ENCODE measurements at regions not wholly inside any gene's neighbourhood (a gene's known extent, or its start where the extent isn't known, plus 50 kb on each side); places are given as distances from the start of the nearest gene placed in this dataset.
A peak's percentile ranks its signal among the peaks of the same experiment; 100 is the strongest.

GRCh38 chr13:111853721-111854120 is 213.2 kb upstream of the SOX1 start:
- 38% methylated on average over 12 of the region's 12 CpGs for WGBS
- Histone ChIP-seq H3K9ac (ENCODE audit: low read depth in 1 of 2, low read length in 2 of 2) (no peak overlapping the region), H3K4me3 (ENCODE audit: low read depth in 1 of 3, low read length in 3 of 3) (no peak overlapping the region), H3K27me3 (ENCODE audit: control insufficient read depth in 4 of 4, insufficient read depth in 4 of 4, low read length in 3 of 4) (no peaks in the 10 kb centered on the region), H3K36me3 (ENCODE audit: control insufficient read depth in 4 of 4, insufficient read depth in 3 of 4, low read depth in 1 of 4, low read length in 3 of 4) (no peaks in the 10 kb centered on the region), H3K4me1 (ENCODE audit: control insufficient read depth in 4 of 4, insufficient read depth in 4 of 4, low read length in 3 of 4) (no peaks in the 10 kb centered on the region), H3K27ac (ENCODE audit: low read depth in 1 of 2, low read length in 2 of 2) (no peak overlapping the region), H3K9me3 (ENCODE audit: control insufficient read depth in 4 of 4, low read length in 3 of 4) (no peaks in the 10 kb centered on the region)
- no peak for TF ChIP-seq TAF1 (conservative IDR thresholded peaks at IDR 0.05)
- DNase-seq (ENCODE audit: low spot score) = peak; percentile 14

GRCh38 chr13:111854403-111854802 is 212.5 kb upstream of the SOX1 start:
- DNase-seq (ENCODE audit: low spot score) = peak; percentile 21
- Histone ChIP-seq H3K9me3 (ENCODE audit: control insufficient read depth in 4 of 4, low read length in 3 of 4) (no peaks in the 10 kb centered on the region), H3K36me3 (ENCODE audit: control insufficient read depth in 4 of 4, insufficient read depth in 3 of 4, low read depth in 1 of 4, low read length in 3 of 4) (no peaks in the 10 kb centered on the region), H3K4me1 (ENCODE audit: control insufficient read depth in 4 of 4, insufficient read depth in 4 of 4, low read length in 3 of 4) (no peaks in the 10 kb centered on the region), H3K4me3 (ENCODE audit: low read depth in 1 of 3, low read length in 3 of 3) (no peak overlapping the region), H3K27ac (ENCODE audit: low read depth in 1 of 2, low read length in 2 of 2) (no peak overlapping the region), H3K9ac (ENCODE audit: low read depth in 1 of 2, low read length in 2 of 2) (no peak overlapping the region), H3K27me3 (ENCODE audit: control insufficient read depth in 4 of 4, insufficient read depth in 4 of 4, low read length in 3 of 4) (no peaks in the 10 kb centered on the region)
- 58% methylated on average over 13 of the region's 13 CpGs for WGBS
- TF ChIP-seq FOXA2 (IDR thresholded peaks at IDR 0.05) (no peak), NR2F2 (IDR thresholded peaks at IDR 0.05) (no peak), GABPA (IDR thresholded peaks at IDR 0.05 in 1 of 2, conservative IDR thresholded peaks at IDR 0.05 in 1 of 2) (no peak), RAD21 (IDR thresholded peaks at IDR 0.05) (no peak), EGR1 (IDR thresholded peaks at IDR 0.05; ENCODE audit: low read depth in 2 of 2) (no peak), JUND (IDR thresholded peaks at IDR 0.05) (no peak), HNF4A (conservative IDR thresholded peaks at IDR 0.05) (no peak), MAX (IDR thresholded peaks at IDR 0.05) (no peak)

GRCh38 chr13:111855191-111855590 is 211.8 kb upstream of the SOX1 start:
- TF ChIP-seq HNF4G (IDR thresholded peaks at IDR 0.05) = no peak
- TF ChIP-seq TAF1 (conservative IDR thresholded peaks at IDR 0.05) = no peak
- TF ChIP-seq RXRA (IDR thresholded peaks at IDR 0.05) = no peak
- TF ChIP-seq JUND (IDR thresholded peaks at IDR 0.05) = no peak
- TF ChIP-seq FOXA2 (IDR thresholded peaks at IDR 0.05) = no peak
- no peaks in the 10 kb centered on the region for H3K27me3 ChIP-seq (ENCODE audit: control insufficient read depth in 4 of 4, insufficient read depth in 4 of 4, low read length in 3 of 4)

GRCh38 chr13:111855786-111856185 is 211.2 kb upstream of the SOX1 start:
- Histone ChIP-seq H3K36me3 (ENCODE audit: control insufficient read depth in 4 of 4, insufficient read depth in 3 of 4, low read depth in 1 of 4, low read length in 3 of 4) (no peaks in the 10 kb centered on the region), H3K4me3 (ENCODE audit: low read depth in 1 of 3, low read length in 3 of 3) (no peak overlapping the region), H3K9me3 (ENCODE audit: control insufficient read depth in 4 of 4, low read length in 3 of 4) (peaks cover 0 to 1% (median under 1%) of the 10 kb centered on the region in 4 donors), H3K27me3 (ENCODE audit: control insufficient read depth in 4 of 4, insufficient read depth in 4 of 4, low read length in 3 of 4) (peaks cover 0 to 2% (median 0%) of the 10 kb centered on the region in 4 donors), H3K27ac (ENCODE audit: low read depth in 1 of 2, low read length in 2 of 2) (no peak overlapping the region), H3K4me1 (ENCODE audit: control insufficient read depth in 4 of 4, insufficient read depth in 4 of 4, low read length in 3 of 4) (no peaks in the 10 kb centered on the region), H3K9ac (ENCODE audit: low read depth in 1 of 2, low read length in 2 of 2) (no peak overlapping the region)
- WGBS = 83% methylated on average over 8 of the region's 8 CpGs
- peak; percentile 22 for DNase-seq (ENCODE audit: low spot score)
- TF ChIP-seq REST (IDR thresholded peaks at IDR 0.05) (no peak), JUND (IDR thresholded peaks at IDR 0.05) (no peak), ATF3 (IDR thresholded peaks at IDR 0.05) (no peak), YY1 (IDR thresholded peaks at IDR 0.05) (no peak), ZBTB33 (IDR thresholded peaks at IDR 0.05) (no peak), TAF1 (conservative IDR thresholded peaks at IDR 0.05) (no peak), HNF4G (IDR thresholded peaks at IDR 0.05) (no peak), FOXA2 (IDR thresholded peaks at IDR 0.05) (no peak), CTCF (IDR thresholded peaks at IDR 0.05; ENCODE audit: low read depth, low read length, missing input control) (no peak), HNF4A (conservative IDR thresholded peaks at IDR 0.05) (no peak), GABPA (IDR thresholded peaks at IDR 0.05 in 1 of 2, conservative IDR thresholded peaks at IDR 0.05 in 1 of 2) (no peak), NR2F2 (IDR thresholded peaks at IDR 0.05) (no peak), FOXA1 (IDR thresholded peaks at IDR 0.05) (no peak)

More at GRCh38 chr13:111855191-111855590, 211.8 kb upstream of the SOX1 start:
- peak; percentile 21 for DNase-seq (ENCODE audit: low spot score)
- WGBS = 81% methylated on average over 8 of the region's 8 CpGs
- Histone ChIP-seq H3K27ac (ENCODE audit: low read depth in 1 of 2, low read length in 2 of 2) (no peak overlapping the region), H3K4me3 (ENCODE audit: low read depth in 1 of 3, low read length in 3 of 3) (no peak overlapping the region), H3K9me3 (ENCODE audit: control insufficient read depth in 4 of 4, low read length in 3 of 4) (no peaks in the 10 kb centered on the region), H3K9ac (ENCODE audit: low read depth in 1 of 2, low read length in 2 of 2) (no peak overlapping the region), H3K36me3 (ENCODE audit: control insufficient read depth in 4 of 4, insufficient read depth in 3 of 4, low read depth in 1 of 4, low read length in 3 of 4) (no peaks in the 10 kb centered on the region), H3K4me1 (ENCODE audit: control insufficient read depth in 4 of 4, insufficient read depth in 4 of 4, low read length in 3 of 4) (no peaks in the 10 kb centered on the region)

Measured in liver (tissue), 8 donors.